ENCODE measurements at regions not wholly inside any gene's neighbourhood (a gene's known extent, or its start where the extent isn't known, plus 50 kb on each side); places are given as distances from the start of the nearest gene placed in this dataset.

DNA sequence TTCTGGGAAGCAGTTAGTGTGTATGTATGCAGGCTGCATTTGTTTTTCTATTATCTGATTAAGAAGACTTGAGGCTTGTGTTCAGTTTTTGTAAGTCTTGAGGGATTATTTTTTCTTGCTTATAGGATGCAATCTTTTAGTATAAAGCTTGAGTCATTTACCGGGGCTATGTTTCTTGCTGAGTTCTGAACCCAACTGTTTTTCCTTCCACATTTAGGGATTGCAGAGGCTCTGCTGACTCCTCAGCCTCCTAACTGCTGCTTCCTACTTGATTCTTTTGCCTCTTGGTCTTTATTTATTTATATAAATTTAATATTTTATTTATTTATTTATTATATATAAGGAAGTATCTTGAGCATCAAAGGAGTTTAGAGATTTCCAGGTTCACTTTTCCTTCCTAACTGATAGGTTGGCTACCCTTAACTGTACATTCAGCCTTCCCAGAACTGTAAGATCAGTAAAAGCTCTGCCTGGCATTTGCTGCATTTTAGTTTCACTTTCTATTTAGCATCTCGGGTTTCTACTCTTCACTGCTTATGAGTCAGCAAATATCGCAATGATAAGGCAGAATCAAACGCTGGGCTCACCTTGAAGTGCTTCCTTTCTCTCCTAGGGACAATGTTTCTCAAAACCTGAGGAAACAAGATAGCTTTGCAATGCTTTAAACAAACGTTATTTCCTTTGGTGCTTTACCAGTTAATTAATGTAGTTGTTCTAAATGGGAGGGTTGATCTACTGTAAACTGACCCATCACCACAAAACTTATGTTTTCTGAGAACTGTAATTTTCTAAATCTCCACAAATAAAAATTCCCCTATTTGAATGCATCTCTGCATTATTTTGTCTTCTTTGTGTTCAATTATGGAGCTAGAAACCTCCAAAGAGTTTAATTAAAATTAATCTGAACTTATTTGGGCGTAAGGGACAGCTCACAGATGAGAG is 1183.7 kb upstream of the TMEM132C start:
- Histone ChIP-seq H3K27me3 (ENCODE audit: control insufficient read depth, insufficient read depth, low read length) (no peaks in the 10 kb centered on the region), H3K36me3 (ENCODE audit: control insufficient read depth, insufficient read depth, low read length) (no peaks in the 10 kb centered on the region), H3K4me3 (ENCODE audit: low read depth, low read length) (peak overlapping the region; percentile 22)
- TF ChIP-seq, protein P1, sequence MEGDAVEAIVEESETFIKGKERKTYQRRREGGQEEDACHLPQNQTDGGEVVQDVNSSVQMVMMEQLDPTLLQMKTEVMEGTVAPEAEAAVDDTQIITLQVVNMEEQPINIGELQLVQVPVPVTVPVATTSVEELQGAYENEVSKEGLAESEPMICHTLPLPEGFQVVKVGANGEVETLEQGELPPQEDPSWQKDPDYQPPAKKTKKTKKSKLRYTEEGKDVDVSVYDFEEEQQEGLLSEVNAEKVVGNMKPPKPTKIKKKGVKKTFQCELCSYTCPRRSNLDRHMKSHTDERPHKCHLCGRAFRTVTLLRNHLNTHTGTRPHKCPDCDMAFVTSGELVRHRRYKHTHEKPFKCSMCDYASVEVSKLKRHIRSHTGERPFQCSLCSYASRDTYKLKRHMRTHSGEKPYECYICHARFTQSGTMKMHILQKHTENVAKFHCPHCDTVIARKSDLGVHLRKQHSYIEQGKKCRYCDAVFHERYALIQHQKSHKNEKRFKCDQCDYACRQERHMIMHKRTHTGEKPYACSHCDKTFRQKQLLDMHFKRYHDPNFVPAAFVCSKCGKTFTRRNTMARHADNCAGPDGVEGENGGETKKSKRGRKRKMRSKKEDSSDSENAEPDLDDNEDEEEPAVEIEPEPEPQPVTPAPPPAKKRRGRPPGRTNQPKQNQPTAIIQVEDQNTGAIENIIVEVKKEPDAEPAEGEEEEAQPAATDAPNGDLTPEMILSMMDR (IDR thresholded peaks at IDR 0.05; ENCODE audit: insufficient read depth, low read length, poor library complexity, severe bottlenecking), result no peak
- DNase-seq (ENCODE audit: low read depth), result peak; percentile 73

GRCh38 chr12:127101076-127101475 is 1165.9 kb upstream of the TMEM132C start:
- Histone ChIP-seq H3K36me3 (ENCODE audit: control insufficient read depth, insufficient read depth, low read length) (no peaks in the 10 kb centered on the region), H3K4me3 (ENCODE audit: low read depth, low read length) (no peak overlapping the region), H3K27me3 (ENCODE audit: control insufficient read depth, insufficient read depth, low read length) (no peaks in the 10 kb centered on the region)
- DNase-seq (ENCODE audit: low read depth), result no peak
- TF ChIP-seq, protein P1 (IDR thresholded peaks at IDR 0.05; ENCODE audit: insufficient read depth, low read length, poor library complexity, severe bottlenecking), result no peak

- TF ChIP-seq, protein P1 (IDR thresholded peaks at IDR 0.05; ENCODE audit: insufficient read depth, low read length, poor library complexity, severe bottlenecking), result no peak
- Histone ChIP-seq H3K36me3 (ENCODE audit: control insufficient read depth, insufficient read depth, low read length) (no peaks in the 10 kb centered on the region), H3K27me3 (ENCODE audit: control insufficient read depth, insufficient read depth, low read length) (no peaks in the 10 kb centered on the region), H3K4me3 (ENCODE audit: low read depth, low read length) (no peak overlapping the region)
- DNase-seq (ENCODE audit: low read depth), result no peak
These were observed 1160.9 kb upstream of the TMEM132C start for GRCh38 chr12:127106041-127106440.

DNA sequence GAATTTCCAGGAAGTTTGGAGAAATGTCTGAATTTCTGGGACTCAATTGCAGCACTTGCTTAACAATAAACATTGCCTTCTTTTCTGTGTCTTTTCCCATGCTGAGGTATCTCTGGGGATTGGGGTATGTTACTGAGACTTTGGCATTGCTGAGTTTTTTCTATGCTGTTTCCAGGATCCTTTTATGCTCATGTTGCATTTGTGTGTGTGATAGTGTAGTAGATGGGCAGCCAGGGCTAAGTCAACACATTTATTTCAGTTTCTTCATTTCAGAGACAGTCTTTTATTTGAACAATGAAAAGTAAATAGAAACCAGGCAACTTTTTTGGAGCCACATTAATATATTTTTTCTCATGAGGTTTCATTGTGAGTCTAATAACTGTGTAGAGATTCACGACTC is 1160.3 kb upstream of the TMEM132C start:
- no peak for DNase-seq (ENCODE audit: low read depth)
- Histone ChIP-seq H3K27me3 (ENCODE audit: control insufficient read depth, insufficient read depth, low read length) (no peaks in the 10 kb centered on the region), H3K36me3 (ENCODE audit: control insufficient read depth, insufficient read depth, low read length) (no peaks in the 10 kb centered on the region), H3K4me3 (ENCODE audit: low read depth, low read length) (no peak overlapping the region)
- TF ChIP-seq, protein P1 (IDR thresholded peaks at IDR 0.05; ENCODE audit: insufficient read depth, low read length, poor library complexity, severe bottlenecking), result no peak

DNA sequence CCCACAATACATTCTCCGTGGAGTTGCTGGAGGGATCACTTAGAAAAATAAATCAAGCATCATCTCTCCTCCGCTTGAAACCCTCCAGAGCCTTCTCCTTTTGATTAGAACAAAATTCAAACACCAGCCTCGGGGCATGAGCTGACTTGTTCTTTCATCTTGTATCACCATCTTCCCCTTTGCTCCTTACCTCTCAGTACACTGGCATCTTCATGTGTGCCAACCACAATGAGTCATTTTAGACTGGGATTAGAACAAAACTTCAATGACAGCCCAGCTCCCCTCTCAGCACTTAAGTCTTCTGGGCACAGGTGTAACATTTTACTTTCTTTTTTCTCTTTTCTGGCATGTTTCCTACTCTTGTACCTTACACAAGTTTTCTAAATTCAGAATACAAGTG is 1159.2 kb upstream of the TMEM132C start:
- H3K27me3 ChIP-seq (ENCODE audit: control insufficient read depth, insufficient read depth, low read length), result no peaks in the 10 kb centered on the region
- DNase-seq (ENCODE audit: low read depth), result no peak
- TF ChIP-seq, protein P1 (IDR thresholded peaks at IDR 0.05; ENCODE audit: insufficient read depth, low read length, poor library complexity, severe bottlenecking), result no peak
- no peak overlapping the region for H3K4me3 ChIP-seq (ENCODE audit: low read depth, low read length)
- H3K36me3 ChIP-seq (ENCODE audit: control insufficient read depth, insufficient read depth, low read length), result no peaks in the 10 kb centered on the region
